ENCODE measurements at regions not wholly inside any gene's neighbourhood (a gene's known extent, or its start where the extent isn't known, plus 50 kb on each side); places are given as distances from the start of the nearest gene placed in this dataset.
A peak's percentile ranks its signal among the peaks of the same experiment; 100 is the strongest.

- H3K4me3 Mint-ChIP-seq (ENCODE audit: unreplicated experiment) = no peak overlapping the region
- H3K9me3 Mint-ChIP-seq (ENCODE audit: unreplicated experiment) = no peaks in the 10 kb centered on the region
- no peaks in the 10 kb centered on the region for H3K4me1 Mint-ChIP-seq (ENCODE audit: low read depth, unreplicated experiment)
- no peak for DNase-seq (ENCODE audit: low read depth)
- Histone ChIP-seq H3K79me2 (ENCODE audit: insufficient read depth, low read length) (no peaks in the 10 kb centered on the region), H3K27ac (ENCODE audit: low read depth, low read length) (no peak overlapping the region), H3K4me3 (ENCODE audit: insufficient read depth, low read depth, low read length) (no peak overlapping the region), H3K9ac (ENCODE audit: low read length) (no peak overlapping the region), H3K9me3 (ENCODE audit: insufficient read depth, low read depth, low read length) (no peaks in the 10 kb centered on the region), H3K36me3 (ENCODE audit: insufficient read depth, low read length) (no peaks in the 10 kb centered on the region), H4K20me1 (ENCODE audit: insufficient read depth, low read length) (no peaks in the 10 kb centered on the region), H3K4me2 (ENCODE audit: low read length) (peak overlapping the region; percentile 31), H3K4me1 (ENCODE audit: insufficient read depth, low read length) (no peaks in the 10 kb centered on the region), H3K27me3 (ENCODE audit: insufficient read depth, low read length) (no peaks in the 10 kb centered on the region), H2AFZ (ENCODE audit: low read depth, low read length) (no peak overlapping the region)
- H3K27ac Mint-ChIP-seq (ENCODE audit: unreplicated experiment) = no peak overlapping the region
- TF ChIP-seq CTCF (IDR thresholded peaks at IDR 0.05; ENCODE audit: insufficient read depth, low read depth, low read length) (no peak), EZH2 (IDR thresholded peaks at IDR 0.05; ENCODE audit: insufficient read depth, low read length) (no peak)
- FAIRE-seq = no peak
- H3K27me3 Mint-ChIP-seq (ENCODE audit: low read depth, unreplicated experiment) = peaks cover 45% of the 10 kb centered on the region
- H3K36me3 Mint-ChIP-seq (ENCODE audit: low read depth, unreplicated experiment) = no peaks in the 10 kb centered on the region
These were observed 118.6 kb upstream of the ZNF536 start for GRCh38 chr19:30253581-30253996.

GRCh38 chr19:30254158-30254557, 118.0 kb upstream of the ZNF536 start:
- no peak for TF ChIP-seq CTCF (IDR thresholded peaks at IDR 0.05; ENCODE audit: insufficient read depth, low read depth, low read length)
- TF ChIP-seq EZH2 (IDR thresholded peaks at IDR 0.05; ENCODE audit: insufficient read depth, low read length) = no peak
- Histone ChIP-seq H2AFZ (ENCODE audit: low read depth, low read length) (no peak overlapping the region), H3K27me3 (ENCODE audit: insufficient read depth, low read length) (no peaks in the 10 kb centered on the region), H3K9me3 (ENCODE audit: insufficient read depth, low read depth, low read length) (no peaks in the 10 kb centered on the region), H3K4me3 (ENCODE audit: insufficient read depth, low read depth, low read length) (no peak overlapping the region), H3K36me3 (ENCODE audit: insufficient read depth, low read length) (no peaks in the 10 kb centered on the region), H3K4me2 (ENCODE audit: low read length) (no peak overlapping the region), H3K9ac (ENCODE audit: low read length) (no peak overlapping the region), H4K20me1 (ENCODE audit: insufficient read depth, low read length) (no peaks in the 10 kb centered on the region), H3K79me2 (ENCODE audit: insufficient read depth, low read length) (no peaks in the 10 kb centered on the region), H3K4me1 (ENCODE audit: insufficient read depth, low read length) (no peaks in the 10 kb centered on the region), H3K27ac (ENCODE audit: low read depth, low read length) (no peak overlapping the region)
- Mint-ChIP-seq H3K9me3 (ENCODE audit: unreplicated experiment) (no peaks in the 10 kb centered on the region), H3K36me3 (ENCODE audit: low read depth, unreplicated experiment) (no peaks in the 10 kb centered on the region), H3K27me3 (ENCODE audit: low read depth, unreplicated experiment) (peaks cover 44% of the 10 kb centered on the region), H3K4me1 (ENCODE audit: low read depth, unreplicated experiment) (no peaks in the 10 kb centered on the region), H3K27ac (ENCODE audit: unreplicated experiment) (no peak overlapping the region), H3K4me3 (ENCODE audit: unreplicated experiment) (no peak overlapping the region)
- DNase-seq (ENCODE audit: low read depth) (no peak), FAIRE-seq (no peak)

- H4K20me1 ChIP-seq (ENCODE audit: insufficient read depth, low read length) = no peaks in the 10 kb centered on the region
- H3K27me3 ChIP-seq (ENCODE audit: insufficient read depth, low read length) = no peaks in the 10 kb centered on the region
- Mint-ChIP-seq H3K4me1 (ENCODE audit: low read depth, unreplicated experiment) (no peaks in the 10 kb centered on the region), H3K4me3 (ENCODE audit: unreplicated experiment) (no peak overlapping the region), H3K27me3 (ENCODE audit: low read depth, unreplicated experiment) (peaks cover 42% of the 10 kb centered on the region), H3K27ac (ENCODE audit: unreplicated experiment) (no peak overlapping the region), H3K36me3 (ENCODE audit: low read depth, unreplicated experiment) (no peaks in the 10 kb centered on the region), H3K9me3 (ENCODE audit: unreplicated experiment) (no peaks in the 10 kb centered on the region)
- no peak overlapping the region for H3K4me3 ChIP-seq (ENCODE audit: insufficient read depth, low read depth, low read length)
- no peaks in the 10 kb centered on the region for H3K36me3 ChIP-seq (ENCODE audit: insufficient read depth, low read length)
- no peak overlapping the region for H2AFZ ChIP-seq (ENCODE audit: low read depth, low read length)
- H3K4me2 ChIP-seq (ENCODE audit: low read length) = no peak overlapping the region
- FAIRE-seq (no peak), DNase-seq (ENCODE audit: low read depth) (no peak)
- no peaks in the 10 kb centered on the region for H3K9me3 ChIP-seq (ENCODE audit: insufficient read depth, low read depth, low read length)
- H3K79me2 ChIP-seq (ENCODE audit: insufficient read depth, low read length) = no peaks in the 10 kb centered on the region
- no peak overlapping the region for H3K27ac ChIP-seq (ENCODE audit: low read depth, low read length)
- H3K4me1 ChIP-seq (ENCODE audit: insufficient read depth, low read length) = no peaks in the 10 kb centered on the region
- H3K9ac ChIP-seq (ENCODE audit: low read length) = no peak overlapping the region
- TF ChIP-seq EZH2 (IDR thresholded peaks at IDR 0.05; ENCODE audit: insufficient read depth, low read length) (no peak), CTCF (IDR thresholded peaks at IDR 0.05; ENCODE audit: insufficient read depth, low read depth, low read length) (no peak)
These were observed 117.4 kb upstream of the ZNF536 start for GRCh38 chr19:30254789-30255188.
